ENCODE measurements at regions not wholly inside any gene's neighbourhood (a gene's known extent, or its start where the extent isn't known, plus 50 kb on each side); places are given as distances from the start of the nearest gene placed in this dataset.

DNA sequence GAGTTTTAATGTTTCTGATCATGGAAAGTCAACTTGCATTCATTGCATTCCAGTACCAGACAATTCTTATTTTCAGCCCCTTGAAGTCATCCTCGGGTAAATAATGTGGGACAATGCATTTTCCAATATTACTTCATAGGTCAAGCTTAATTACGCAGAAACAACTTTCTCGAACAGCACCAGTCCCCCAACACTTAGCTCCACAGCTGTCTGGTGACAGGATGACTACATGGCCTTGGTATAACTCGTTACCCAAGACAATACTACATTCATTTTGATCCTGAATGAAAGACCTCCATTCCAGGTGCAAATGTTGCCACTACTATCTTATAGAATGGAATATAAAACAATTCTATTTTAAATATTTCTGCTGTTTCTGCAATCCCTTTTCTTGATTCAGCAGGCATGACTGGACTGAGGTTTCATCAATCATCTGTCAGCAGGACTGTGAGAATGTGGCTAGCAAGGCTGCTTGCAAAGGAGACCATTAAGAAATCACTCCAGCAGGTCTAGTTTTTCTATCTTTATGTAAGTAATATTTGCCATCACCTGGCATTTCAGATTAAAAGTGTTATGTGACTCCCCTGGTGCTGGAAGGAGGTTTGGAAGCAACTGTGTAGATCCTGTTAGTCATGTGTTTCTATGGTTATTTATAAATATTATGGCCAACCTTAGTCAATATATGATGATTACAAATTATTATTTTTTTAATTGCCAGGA is 147.9 kb downstream of the HAO1 start:
- no peak for TF ChIP-seq RXRA (IDR thresholded peaks at IDR 0.05; ENCODE audit: borderline replicate concordance, low read depth)
- no peak for TF ChIP-seq USF2 (IDR thresholded peaks at IDR 0.05; ENCODE audit: borderline replicate concordance, low read depth, low read length)
- no peak for TF ChIP-seq CTCF (IDR thresholded peaks at IDR 0.05)
- TF ChIP-seq, protein P1, sequence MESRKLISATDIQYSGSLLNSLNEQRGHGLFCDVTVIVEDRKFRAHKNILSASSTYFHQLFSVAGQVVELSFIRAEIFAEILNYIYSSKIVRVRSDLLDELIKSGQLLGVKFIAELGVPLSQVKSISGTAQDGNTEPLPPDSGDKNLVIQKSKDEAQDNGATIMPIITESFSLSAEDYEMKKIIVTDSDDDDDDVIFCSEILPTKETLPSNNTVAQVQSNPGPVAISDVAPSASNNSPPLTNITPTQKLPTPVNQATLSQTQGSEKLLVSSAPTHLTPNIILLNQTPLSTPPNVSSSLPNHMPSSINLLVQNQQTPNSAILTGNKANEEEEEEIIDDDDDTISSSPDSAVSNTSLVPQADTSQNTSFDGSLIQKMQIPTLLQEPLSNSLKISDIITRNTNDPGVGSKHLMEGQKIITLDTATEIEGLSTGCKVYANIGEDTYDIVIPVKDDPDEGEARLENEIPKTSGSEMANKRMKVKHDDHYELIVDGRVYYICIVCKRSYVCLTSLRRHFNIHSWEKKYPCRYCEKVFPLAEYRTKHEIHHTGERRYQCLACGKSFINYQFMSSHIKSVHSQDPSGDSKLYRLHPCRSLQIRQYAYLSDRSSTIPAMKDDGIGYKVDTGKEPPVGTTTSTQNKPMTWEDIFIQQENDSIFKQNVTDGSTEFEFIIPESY (IDR thresholded peaks at IDR 0.05; ENCODE audit: borderline replicate concordance, low read depth): no peak
- no peak for TF ChIP-seq EP300 (IDR thresholded peaks at IDR 0.05; ENCODE audit: borderline replicate concordance in 1 of 2, low read depth in 1 of 2, low read length in 1 of 2)
- TF ChIP-seq FOXM1 (IDR thresholded peaks at IDR 0.05; ENCODE audit: low read depth): no peak
- TF ChIP-seq POLR2AphosphoS5 (IDR thresholded peaks at IDR 0.05; ENCODE audit: low read depth, low read length): no peak
- no peak for TF ChIP-seq RCOR1 (IDR thresholded peaks at IDR 0.05; ENCODE audit: low read length)
- TF ChIP-seq TEAD4 (IDR thresholded peaks at IDR 0.05; ENCODE audit: borderline replicate concordance, insufficient read depth): no peak
- TF ChIP-seq MAX (IDR thresholded peaks at IDR 0.05; ENCODE audit: low read depth): no peak
- TF ChIP-seq, protein P2, sequence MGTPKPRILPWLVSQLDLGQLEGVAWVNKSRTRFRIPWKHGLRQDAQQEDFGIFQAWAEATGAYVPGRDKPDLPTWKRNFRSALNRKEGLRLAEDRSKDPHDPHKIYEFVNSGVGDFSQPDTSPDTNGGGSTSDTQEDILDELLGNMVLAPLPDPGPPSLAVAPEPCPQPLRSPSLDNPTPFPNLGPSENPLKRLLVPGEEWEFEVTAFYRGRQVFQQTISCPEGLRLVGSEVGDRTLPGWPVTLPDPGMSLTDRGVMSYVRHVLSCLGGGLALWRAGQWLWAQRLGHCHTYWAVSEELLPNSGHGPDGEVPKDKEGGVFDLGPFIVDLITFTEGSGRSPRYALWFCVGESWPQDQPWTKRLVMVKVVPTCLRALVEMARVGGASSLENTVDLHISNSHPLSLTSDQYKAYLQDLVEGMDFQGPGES (IDR thresholded peaks at IDR 0.05; ENCODE audit: low read depth, low read length): no peak
- TF ChIP-seq, protein P3, sequence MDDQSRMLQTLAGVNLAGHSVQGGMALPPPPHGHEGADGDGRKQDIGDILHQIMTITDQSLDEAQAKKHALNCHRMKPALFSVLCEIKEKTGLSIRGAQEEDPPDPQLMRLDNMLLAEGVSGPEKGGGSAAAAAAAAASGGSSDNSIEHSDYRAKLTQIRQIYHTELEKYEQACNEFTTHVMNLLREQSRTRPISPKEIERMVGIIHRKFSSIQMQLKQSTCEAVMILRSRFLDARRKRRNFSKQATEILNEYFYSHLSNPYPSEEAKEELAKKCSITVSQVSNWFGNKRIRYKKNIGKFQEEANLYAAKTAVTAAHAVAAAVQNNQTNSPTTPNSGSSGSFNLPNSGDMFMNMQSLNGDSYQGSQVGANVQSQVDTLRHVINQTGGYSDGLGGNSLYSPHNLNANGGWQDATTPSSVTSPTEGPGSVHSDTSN (IDR thresholded peaks at IDR 0.05): no peak
